HCT116 (cell line): ENCODE measurements at regions not wholly inside any gene's neighbourhood (a gene's known extent, or its start where the extent isn't known, plus 50 kb on each side); places are given as distances from the start of the nearest gene placed in this dataset.

Experiments used
- ATAC-seq: fragments of 200-7000 bp; cut with Tn5 transposase; 2 replicates; pipeline ENCODE4 v1.9.1; 2020; ENCODE audit warnings: mild to moderate bottlenecking, moderate library complexity
- BruUV-seq: library from RNA; stranded (reverse); fragments of 400-500 nt; replicated peaks from 2 replicates; lab custom pipeline; 2021; lab: Mats Ljungman, UMichigan
- CTCF ChIA-PET: fragments of 300-600 bp; sonication (Branson Sonifier 250); formaldehyde crosslinking; loops from one replicate; lab custom pipeline; 2021; ENCODE audit warnings: antibody characterized with exemption; lab: Charles Lee
- POLR2A ChIA-PET: fragments of 300-600, 350-600 bp; sonication (Branson Sonifier 250); formaldehyde crosslinking; loops from one replicate; lab custom pipeline; 2021; ENCODE audit warnings: antibody characterized with exemption; lab: Charles Lee
- RAD21 ChIA-PET, 2 experiments: fragments of 300-600 bp; sonication (Branson Sonifier 250); formaldehyde crosslinking; loops; one replicate each; lab custom pipeline; 2023; ENCODE audit warnings: low total read pairs in 2 of 2; ENCODE audit not compliant: uncharacterized antibody in 2 of 2, unreplicated experiment in 2 of 2, low non-redundant PET in 1 of 2; lab: Charles Lee
- DNase-seq: peaks from one replicate; pipeline ENCODE4 v3.0.0-alpha.2; 2010; ENCODE audit warnings: low read depth, low spot score
- H2AFZ ChIP-seq: fragments of 200-600 bp; shearing (Covaris generic), sonication (generic); 2 replicates; pipeline ENCODE4 v1.6.1; 2017; ENCODE audit warnings: low read depth, mixed run types, mixed read lengths, antibody characterized with exemption, low read length; ENCODE audit not compliant: poor library complexity, severe bottlenecking
- H3K27ac ChIP-seq: 2 replicates; pipeline ENCODE4 v1.5.1; 2012; ENCODE audit warnings: low read depth, low read length
- H3K27me3 ChIP-seq: fragments of 200-600 bp; sonication (generic); 2 replicates; pipeline ENCODE4 v1.6.1; 2016; ENCODE audit warnings: mixed run types, low read length, mixed read lengths; ENCODE audit not compliant: insufficient read depth
- H3K36me3 ChIP-seq, 2 experiments: fragments of 200-500 bp in 1 of 2; fragments of 200-600 bp in 1 of 2; sonication (Bioruptor generic) in 1 of 2; sonication (generic) in 1 of 2; 2 replicates each; pipeline versions ENCODE4 v1.5.1 to v1.6.1; 2014 to 2016; ENCODE audit warnings: low read length in 2 of 2, inconsistent platforms in 1 of 2, mixed read lengths in 1 of 2, mixed run types in 1 of 2; ENCODE audit not compliant: insufficient read depth in 2 of 2, control insufficient read depth in 1 of 2
- H3K4me1 ChIP-seq, 2 experiments: fragments of 200-600 bp in 1 of 2; sonication (generic) in 1 of 2; 2 replicates each; pipeline versions ENCODE4 v1.5.1 to v1.6.1; 2012 to 2017; ENCODE audit warnings: low read length in 2 of 2, inconsistent platforms in 1 of 2, mild to moderate bottlenecking in 1 of 2, mixed read lengths in 1 of 2, mixed run types in 1 of 2, moderate library complexity in 1 of 2; ENCODE audit not compliant: insufficient read depth in 2 of 2, control insufficient read depth in 1 of 2
- H3K4me2 ChIP-seq: fragments of 200-600 bp; sonication (generic); 2 replicates; pipeline ENCODE4 v1.6.1; 2017; ENCODE audit warnings: mixed run types, low read length, mixed read lengths
- H3K4me3 ChIP-seq, 2 experiments: fragments of 200-600 bp in 1 of 2; sonication (generic) in 1 of 2; replicated peaks in 1 of 2; 2 replicates each; pipeline ENCODE4 v1.5.1; 2011 to 2016; ENCODE audit warnings: low read length in 2 of 2, control low read depth in 1 of 2, low read depth in 1 of 2, mild to moderate bottlenecking in 1 of 2, mixed read lengths in 1 of 2, mixed run types in 1 of 2
- H3K79me2 ChIP-seq: fragments of 200-600 bp; sonication (generic); 2 replicates; pipeline ENCODE4 v1.6.1; 2017; ENCODE audit warnings: mild to moderate bottlenecking, mixed run types, low read length, moderate library complexity, mixed read lengths; ENCODE audit not compliant: insufficient read depth
- H3K9ac ChIP-seq: fragments of 200-600 bp; sonication (generic); 2 replicates; pipeline ENCODE4 v1.6.1; 2016; ENCODE audit warnings: low read length, mixed read lengths
- H3K9me2 ChIP-seq: fragments of 200-600 bp; sonication (generic), shearing (Covaris generic); 2 replicates; pipeline ENCODE4 v1.6.1; 2017; ENCODE audit warnings: mixed run types, mild to moderate bottlenecking, moderate library complexity; ENCODE audit not compliant: insufficient read depth
- H3K9me3 ChIP-seq, 2 experiments: fragments of 200-500 bp in 1 of 2; fragments of 200-600 bp in 1 of 2; sonication (Bioruptor generic) in 1 of 2; sonication (generic) in 1 of 2; 2 replicates each; pipeline ENCODE4 v1.6.1; 2014 to 2017; ENCODE audit warnings: low read length in 2 of 2, mixed read lengths in 2 of 2, inconsistent platforms in 1 of 2, low read depth in 1 of 2, mild to moderate bottlenecking in 1 of 2, mixed run types in 1 of 2, moderate library complexity in 1 of 2; ENCODE audit not compliant: control insufficient read depth in 1 of 2, insufficient read depth in 1 of 2
- H4K20me1 ChIP-seq: fragments of 200-600 bp; sonication (generic), shearing (Covaris generic); 2 replicates; pipeline ENCODE4 v1.6.1; 2017; ENCODE audit warnings: mixed run types, mild to moderate bottlenecking, moderate library complexity; ENCODE audit not compliant: insufficient read depth
- CBX3 ChIP-seq: IDR thresholded peaks from 2 replicates; pipeline ENCODE4 v1.6.1; 2012; ENCODE audit warnings: low read depth
- CTCF ChIP-seq, 3 experiments: fragments of 200-600 bp in 1 of 3; sonication (generic) in 1 of 3; IDR thresholded peaks in 2 of 3; conservative IDR thresholded peaks in 1 of 3; 2 replicates each; pipeline ENCODE4 v1.5.1; 2012 to 2017; ENCODE audit warnings: low read depth in 2 of 3, low read length in 2 of 3, antibody characterized with exemption in 1 of 3, borderline replicate concordance in 1 of 3, control low read depth in 1 of 3, mild to moderate bottlenecking in 1 of 3, mixed read lengths in 1 of 3, mixed run types in 1 of 3, moderate library complexity in 1 of 3; ENCODE audit not compliant: insufficient read depth in 1 of 3
- EGR1 ChIP-seq: IDR thresholded peaks from 2 replicates; pipeline ENCODE4 v1.6.1; 2012; ENCODE audit warnings: low read depth
- ELF1 ChIP-seq: IDR thresholded peaks from 2 replicates; pipeline ENCODE4 v1.6.1; 2012; ENCODE audit warnings: low read depth, borderline replicate concordance
- EZH2 ChIP-seq: fragments of 200-600 bp; sonication (generic); IDR thresholded peaks from 2 replicates; pipeline ENCODE4 v1.6.1; 2017; ENCODE audit warnings: antibody characterized with exemption, mixed run types
- FOSL1 ChIP-seq: IDR thresholded peaks from 2 replicates; pipeline ENCODE4 v1.6.1; 2012; ENCODE audit warnings: low read depth
- JUND ChIP-seq: IDR thresholded peaks from 2 replicates; pipeline ENCODE4 v1.6.1; 2012
- MAX ChIP-seq: IDR thresholded peaks from 2 replicates; pipeline ENCODE4 v1.6.1; 2012
- POLR2A ChIP-seq: IDR thresholded peaks from 2 replicates; pipeline ENCODE4 v1.7.0; 2011; ENCODE audit warnings: borderline replicate concordance; ENCODE audit not compliant: insufficient read depth, insufficient read length; ENCODE audit errors: extremely low read depth
- POLR2AphosphoS5 ChIP-seq: IDR thresholded peaks from 2 replicates; pipeline ENCODE4 v1.6.1; 2011; ENCODE audit warnings: mild to moderate bottlenecking, low read depth, low read length, moderate library complexity
- RAD21 ChIP-seq: IDR thresholded peaks from 2 replicates; pipeline ENCODE4 v1.6.1; 2012; ENCODE audit warnings: low read depth, mild to moderate bottlenecking
- REST ChIP-seq: IDR thresholded peaks from 2 replicates; pipeline ENCODE4 v1.6.1; 2012; ENCODE audit warnings: low read depth
- SIN3A ChIP-seq: IDR thresholded peaks from 2 replicates; pipeline ENCODE4 v1.6.1; 2012; ENCODE audit warnings: low read depth
- SP1 ChIP-seq: IDR thresholded peaks from 2 replicates; pipeline ENCODE4 v1.6.1; 2012; ENCODE audit warnings: low read depth
- SRF ChIP-seq: IDR thresholded peaks from 2 replicates; pipeline ENCODE4 v1.6.1; 2012; ENCODE audit warnings: low read depth
- TCF7L2 ChIP-seq: IDR thresholded peaks from 2 replicates; pipeline ENCODE4 v1.7.0; 2011; ENCODE audit warnings: borderline replicate concordance, inconsistent platforms; ENCODE audit not compliant: insufficient read depth, insufficient read length; ENCODE audit errors: extremely low read depth
- YY1 ChIP-seq: IDR thresholded peaks from 2 replicates; pipeline ENCODE4 v1.6.1; 2011; ENCODE audit warnings: low read length, low read depth, moderate library complexity, mild to moderate bottlenecking; ENCODE audit not compliant: insufficient replicate concordance; ENCODE audit errors: extremely low read depth
- ZBTB33 ChIP-seq: IDR thresholded peaks from 2 replicates; pipeline ENCODE4 v1.6.1; 2011; ENCODE audit warnings: mild to moderate bottlenecking, low read length, moderate library complexity; ENCODE audit not compliant: insufficient replicate concordance; ENCODE audit errors: extremely low read depth
- ZFX ChIP-seq: fragments of 450-650 bp; IDR thresholded peaks from 2 replicates; pipeline ENCODE4 v1.6.1; 2017
- intact Hi-C: fragments of 100-400 bp; cut with micrococcal nuclease; formaldehyde crosslinking; loops from 2 replicates; pipeline ENCODE4 v1.10.0; 2022

- H3K4me2 ChIP-seq: no peak overlapping the region
- intact Hi-C loops: no loop called here
- no peak overlapping the region for H2AFZ ChIP-seq
- H3K4me1 ChIP-seq: no peaks in the 10 kb centered on the region
- ChIA-PET RAD21 (no interaction called here), CTCF (no interaction called here), POLR2A (no interaction called here)
- ATAC-seq (no peak), DNase-seq (no peak)
- peaks cover 33% of the 10 kb centered on the region for H3K27me3 ChIP-seq
- no peak overlapping the region for H3K4me3 ChIP-seq
- H4K20me1 ChIP-seq: no peaks in the 10 kb centered on the region
- H3K9me3 ChIP-seq: no peaks in the 10 kb centered on the region
- H3K9ac ChIP-seq: no peak overlapping the region
- no peaks in the 10 kb centered on the region for H3K9me2 ChIP-seq
- TF ChIP-seq JUND (no peak), YY1 (no peak), FOSL1 (no peak), EGR1 (no peak), TCF7L2 (no peak), RAD21 (no peak), SRF (no peak), ZFX (no peak), SP1 (no peak), EZH2 (no peak), CTCF (IDR thresholded peaks at IDR 0.05 in 2 of 3, conservative IDR thresholded peaks at IDR 0.05 in 1 of 3; ENCODE audit: borderline replicate concordance in 1 of 3, insufficient read depth in 1 of 3, low read depth in 2 of 3, low read length in 2 of 3) (no peak), SIN3A (no peak), POLR2A (no peak), MAX (no peak), POLR2AphosphoS5 (no peak), ELF1 (no peak), CBX3 (no peak), REST (no peak), ZBTB33 (no peak)
- H3K27ac ChIP-seq: no peak overlapping the region
- H3K36me3 ChIP-seq: no peaks in the 10 kb centered on the region
- BruUV-seq: no TSS peak
- H3K79me2 ChIP-seq: no peaks in the 10 kb centered on the region
These were observed 130.6 kb upstream of the SOX1 start for GRCh38 chr13:111936267-111936925.
